ENCODE measurements at regions not wholly inside any gene's neighbourhood (a gene's known extent, or its start where the extent isn't known, plus 50 kb on each side); places are given as distances from the start of the nearest gene placed in this dataset.
"Not testable (repeated sequence)": the region's sequence is repeated elsewhere in the genome, so short reads cannot be mapped to it uniquely, and the experiment has no call there.

DNA sequence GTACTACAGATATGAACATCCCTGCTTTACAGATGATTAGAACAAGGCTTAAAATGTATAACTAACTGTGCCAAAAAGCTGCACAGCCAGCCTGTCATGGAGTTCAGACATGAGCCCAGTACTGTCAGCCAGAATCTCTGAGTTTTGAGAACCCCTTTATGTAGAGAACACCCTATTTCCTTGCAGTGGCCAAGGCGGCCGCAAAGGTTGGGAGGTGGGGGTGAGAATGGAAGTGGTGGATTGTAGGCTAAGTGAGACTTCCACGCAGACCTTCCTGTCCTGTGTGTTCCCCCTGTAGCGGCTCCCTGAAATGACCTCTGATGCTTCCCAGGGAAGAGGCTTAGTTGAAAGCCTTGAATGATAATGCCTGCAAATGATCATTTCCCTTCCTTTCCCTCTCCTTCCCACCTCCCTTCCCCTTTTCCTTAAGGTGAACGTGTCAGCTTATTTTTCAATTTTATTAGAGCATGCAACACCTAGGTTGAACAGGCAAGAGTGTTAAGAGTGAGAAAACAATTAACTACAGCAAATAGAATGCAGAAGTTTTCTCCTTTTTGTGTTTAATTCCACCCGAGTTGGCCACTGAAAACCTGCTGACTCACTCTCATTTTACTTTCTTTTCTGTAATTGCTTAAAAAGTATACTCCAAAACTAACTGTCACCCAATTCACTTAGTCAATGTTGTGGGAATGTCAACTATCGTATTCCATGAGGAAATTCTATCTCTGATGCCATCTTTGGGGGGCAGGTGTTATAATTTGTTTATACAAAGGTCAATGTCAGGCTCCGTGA is 167.0 kb upstream of the EDNRB start:
- Mint-ChIP-seq H3K27ac (no peak overlapping the region), H3K36me3 (ENCODE audit: low read depth) (peaks cover 1% of the 10 kb centered on the region)
- intact Hi-C loops (cut with micrococcal nuclease): no loop called here

DNA sequence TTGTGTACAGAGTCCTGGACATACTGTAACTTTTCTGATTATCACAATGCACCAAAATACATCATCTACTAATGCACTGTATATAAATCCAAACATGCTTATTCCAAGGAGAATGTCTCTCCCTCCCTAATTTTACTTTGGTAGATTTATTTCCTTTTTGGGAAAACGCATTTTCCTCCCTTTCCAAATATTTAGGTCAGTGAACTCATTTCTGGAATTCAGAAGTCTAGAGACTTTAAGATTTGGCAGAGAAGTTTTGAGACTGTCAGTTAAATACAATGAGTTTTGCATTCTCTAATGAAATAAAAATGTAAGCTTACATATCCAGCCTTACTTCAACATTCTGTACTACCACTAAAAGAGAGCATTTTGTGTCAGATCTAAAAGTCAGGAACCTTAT is 165.8 kb upstream of the EDNRB start:
- CTCF ChIA-PET: interaction anchor here (0.9 kb wide), 1 partner anchor 71 kb away, joined by 4 read pairs; no protein-coding TSS in a partner anchor
- no peak overlapping the region for H3K27ac Mint-ChIP-seq
- DNase-seq: no peak
- H3K9me3 Mint-ChIP-seq: peaks cover 8% of the 10 kb centered on the region
- H3K27me3 Mint-ChIP-seq (ENCODE audit: low read depth): peaks cover 3% of the 10 kb centered on the region
- H3K4me1 Mint-ChIP-seq (ENCODE audit: low read depth): no peaks in the 10 kb centered on the region
- intact Hi-C loops (cut with micrococcal nuclease): no loop called here
- peaks cover 1% of the 10 kb centered on the region for H3K36me3 Mint-ChIP-seq (ENCODE audit: low read depth)
- no peak overlapping the region for H3K4me3 Mint-ChIP-seq

More for the DNA sequence above, 167.0 kb upstream of the EDNRB start:
- CTCF ChIA-PET: no interaction called here
- Mint-ChIP-seq H3K4me1 (ENCODE audit: low read depth) (no peaks in the 10 kb centered on the region), H3K4me3 (no peak overlapping the region), H3K27me3 (ENCODE audit: low read depth) (peaks cover 8% of the 10 kb centered on the region), H3K9me3 (peaks cover 8% of the 10 kb centered on the region)
- no peak for DNase-seq

DNA sequence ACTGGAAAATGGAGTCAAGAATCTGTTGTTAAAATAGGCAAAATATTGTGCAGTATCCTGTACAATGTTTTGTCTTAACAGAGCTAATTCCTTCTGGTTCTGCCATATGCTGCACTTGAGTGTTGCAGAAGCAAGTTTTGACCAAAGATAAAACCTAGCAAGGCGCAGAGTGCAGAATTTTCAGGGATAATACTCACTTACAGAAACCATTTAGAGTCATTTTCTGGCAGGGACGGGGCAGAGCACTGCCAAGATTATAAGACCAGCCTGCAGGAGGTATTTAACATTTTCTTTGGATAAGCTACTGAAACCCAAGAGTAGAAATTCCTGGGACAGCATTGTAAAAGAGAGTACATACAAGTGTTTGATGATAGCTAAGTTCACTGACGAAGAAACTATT is 159.5 kb upstream of the EDNRB start:
- peaks cover 1% of the 10 kb centered on the region for H3K36me3 Mint-ChIP-seq (ENCODE audit: low read depth)
- no peaks in the 10 kb centered on the region for H3K4me1 Mint-ChIP-seq (ENCODE audit: low read depth)
- CTCF ChIA-PET: no interaction called here
- no peak overlapping the region for H3K27ac Mint-ChIP-seq
- no peak for DNase-seq
- intact Hi-C loops (cut with micrococcal nuclease): no loop called here
- no peak overlapping the region for H3K4me3 Mint-ChIP-seq
- no peaks in the 10 kb centered on the region for H3K27me3 Mint-ChIP-seq (ENCODE audit: low read depth)
- H3K9me3 Mint-ChIP-seq: peaks cover 8% of the 10 kb centered on the region

DNA sequence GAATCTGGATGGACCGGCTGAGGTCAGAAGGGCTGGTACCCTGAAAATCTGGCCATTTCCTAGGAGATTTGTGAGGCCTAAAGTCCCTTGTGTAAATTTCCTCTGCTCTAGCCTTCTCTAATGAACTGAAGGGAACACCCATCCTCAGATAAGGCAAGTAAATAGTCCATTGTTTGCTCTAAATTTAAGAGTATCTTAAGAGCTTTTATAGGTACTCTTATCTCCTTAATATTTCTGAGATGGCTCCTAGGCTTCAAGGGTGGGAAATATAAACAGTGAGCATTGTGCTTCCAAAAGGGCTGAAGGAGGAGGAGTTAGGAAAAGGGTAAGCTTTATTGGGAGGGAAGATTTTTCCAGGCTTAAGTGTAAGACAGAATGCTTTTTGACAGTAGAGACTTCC is 148.7 kb upstream of the EDNRB start:
- no peak for DNase-seq
- peaks cover 2% of the 10 kb centered on the region for H3K27me3 Mint-ChIP-seq (ENCODE audit: low read depth)
- no peaks in the 10 kb centered on the region for H3K9me3 Mint-ChIP-seq
- no peak overlapping the region for H3K27ac Mint-ChIP-seq
- CTCF ChIA-PET: interaction anchor here (1.4 kb wide), 1 partner anchor 54 kb away, joined by 3 read pairs; no protein-coding TSS in a partner anchor
- H3K36me3 Mint-ChIP-seq (ENCODE audit: low read depth): no peaks in the 10 kb centered on the region
- no peaks in the 10 kb centered on the region for H3K4me1 Mint-ChIP-seq (ENCODE audit: low read depth)
- intact Hi-C loops (cut with micrococcal nuclease): no loop called here
- no peak overlapping the region for H3K4me3 Mint-ChIP-seq

DNA sequence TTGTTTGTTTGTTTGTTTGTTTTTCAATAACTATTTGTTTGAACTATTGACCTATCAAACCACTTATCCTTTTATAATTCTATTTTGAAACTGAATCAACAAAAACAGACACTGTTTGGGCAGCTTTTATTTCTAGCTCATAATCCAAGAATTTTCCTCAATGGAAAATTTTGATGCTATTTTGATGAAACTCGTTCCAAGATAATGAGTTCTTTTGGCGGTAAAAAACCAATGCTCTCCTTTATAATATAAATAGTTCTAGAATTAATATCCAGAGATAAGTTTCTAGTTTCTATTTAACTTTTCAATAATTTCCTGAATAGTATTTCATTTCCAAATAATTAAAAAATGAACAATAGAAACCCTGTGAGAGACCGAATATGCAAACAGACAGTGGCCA is 146.5 kb upstream of the EDNRB start:
- no peaks in the 10 kb centered on the region for H3K4me1 Mint-ChIP-seq (ENCODE audit: low read depth)
- no peak overlapping the region for H3K4me3 Mint-ChIP-seq
- no peak for DNase-seq
- H3K27ac Mint-ChIP-seq: no peak overlapping the region
- no peaks in the 10 kb centered on the region for H3K9me3 Mint-ChIP-seq
- peaks cover 2% of the 10 kb centered on the region for H3K27me3 Mint-ChIP-seq (ENCODE audit: low read depth)
- no peaks in the 10 kb centered on the region for H3K36me3 Mint-ChIP-seq (ENCODE audit: low read depth)
- CTCF ChIA-PET: no interaction called here
- intact Hi-C loops (cut with micrococcal nuclease): no loop called here

DNA sequence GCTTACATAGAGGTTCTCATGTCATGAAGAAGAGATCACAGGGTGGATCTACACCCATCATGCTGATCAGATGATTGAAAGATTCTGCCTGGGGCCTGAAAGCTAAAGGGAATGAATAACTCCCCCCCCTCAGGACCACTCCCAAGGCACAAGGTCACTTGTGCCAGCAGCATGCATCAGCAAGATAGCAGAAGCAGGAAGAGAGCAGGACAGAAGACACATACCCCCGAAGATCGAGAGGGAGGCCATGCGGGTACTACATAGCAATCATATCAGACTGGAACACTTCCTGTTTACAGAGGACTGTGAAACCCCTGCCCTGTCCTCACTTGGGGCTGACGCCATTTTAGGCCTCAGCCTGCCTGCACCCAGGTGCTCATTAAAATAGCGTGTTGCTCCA is 143.2 kb upstream of the EDNRB start:
- CTCF ChIA-PET: no interaction called here
- intact Hi-C loops (cut with micrococcal nuclease): no loop called here
- H3K4me3 Mint-ChIP-seq: no peak overlapping the region
- no peak for DNase-seq
- H3K27me3 Mint-ChIP-seq (ENCODE audit: low read depth): peaks cover 2% of the 10 kb centered on the region
- H3K9me3 Mint-ChIP-seq: peaks cover under 1% of the 10 kb centered on the region
- H3K4me1 Mint-ChIP-seq (ENCODE audit: low read depth): no peaks in the 10 kb centered on the region
- no peaks in the 10 kb centered on the region for H3K36me3 Mint-ChIP-seq (ENCODE audit: low read depth)
- no peak overlapping the region for H3K27ac Mint-ChIP-seq

DNA sequence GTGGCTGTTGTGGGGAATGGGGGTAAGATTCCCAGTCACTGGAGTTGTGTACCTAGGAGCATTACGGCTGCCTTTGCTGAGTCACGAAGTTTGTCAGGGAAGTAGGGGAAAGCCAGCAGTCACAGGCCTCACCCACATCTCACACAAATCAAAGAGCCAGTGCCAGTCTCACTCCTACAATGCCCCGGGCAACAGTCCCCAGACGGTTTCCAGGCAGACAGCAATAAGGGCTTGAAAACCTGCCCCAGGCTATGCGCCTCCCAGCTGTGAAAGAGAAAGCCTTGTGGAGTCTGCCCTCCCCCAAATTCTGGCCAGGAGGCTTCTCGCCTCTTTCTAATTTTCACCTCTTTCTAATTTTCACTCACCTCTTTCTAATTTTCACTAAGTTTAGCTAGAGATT is 142.3 kb upstream of the EDNRB start:
- Mint-ChIP-seq H3K27me3 (ENCODE audit: low read depth) (peaks cover 2% of the 10 kb centered on the region), H3K9me3 (peaks cover 7% of the 10 kb centered on the region), H3K4me3 (no peak overlapping the region), H3K27ac (no peak overlapping the region), H3K36me3 (ENCODE audit: low read depth) (no peaks in the 10 kb centered on the region), H3K4me1 (ENCODE audit: low read depth) (no peaks in the 10 kb centered on the region)
- DNase-seq: no peak
- CTCF ChIA-PET: no interaction called here
- intact Hi-C loops (cut with micrococcal nuclease): no loop called here

DNA sequence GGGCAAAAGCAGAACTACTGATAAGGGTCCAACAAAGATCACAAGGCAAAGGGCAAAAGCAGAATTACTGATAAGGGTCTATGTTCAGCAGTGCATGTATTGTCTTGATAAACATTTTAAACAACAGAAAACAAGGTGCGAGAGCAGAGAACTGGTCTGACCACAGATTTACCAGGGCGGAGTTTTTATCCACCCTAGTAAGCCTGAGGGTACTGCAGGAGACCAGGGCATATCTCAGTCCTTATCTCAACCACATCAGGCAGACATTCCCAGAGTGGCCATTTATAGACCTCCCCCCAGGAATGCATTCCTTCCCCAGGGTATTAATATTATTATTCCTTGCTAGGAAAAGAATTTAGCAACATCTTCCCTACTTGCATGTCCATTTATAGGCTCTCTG is 138.2 kb upstream of the EDNRB start:
- H3K4me3 Mint-ChIP-seq; CTCF ChIA-PET; H3K27me3 Mint-ChIP-seq (ENCODE audit: low read depth); H3K9me3 Mint-ChIP-seq; DNase-seq; H3K27ac Mint-ChIP-seq; H3K4me1 Mint-ChIP-seq (ENCODE audit: low read depth); H3K36me3 Mint-ChIP-seq (ENCODE audit: low read depth); intact Hi-C loops (cut with micrococcal nuclease): not testable (repeated sequence)

DNA sequence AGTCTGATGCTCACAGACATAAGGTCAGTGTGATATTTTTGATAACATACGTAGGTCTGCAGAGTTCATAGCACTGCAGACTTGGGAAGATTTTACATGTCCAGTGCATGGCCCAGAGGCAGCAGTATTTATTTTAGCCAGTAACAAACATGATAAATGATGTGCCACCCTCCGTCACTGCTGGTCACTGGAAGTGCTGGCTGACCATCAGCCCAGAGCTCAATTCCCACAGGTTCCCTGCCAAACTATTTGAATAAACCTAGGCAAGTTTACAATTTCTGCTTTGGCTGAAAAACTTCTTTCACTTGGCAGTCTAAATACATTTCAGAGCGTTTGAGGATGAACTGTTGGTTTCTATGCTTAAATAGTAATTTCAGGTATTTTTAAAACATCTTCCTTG is 135.5 kb upstream of the EDNRB start:
- Mint-ChIP-seq H3K36me3 (ENCODE audit: low read depth) (no peaks in the 10 kb centered on the region), H3K27ac (no peak overlapping the region), H3K27me3 (ENCODE audit: low read depth) (no peaks in the 10 kb centered on the region), H3K4me3 (no peak overlapping the region), H3K9me3 (peaks cover 7% of the 10 kb centered on the region), H3K4me1 (ENCODE audit: low read depth) (no peaks in the 10 kb centered on the region)
- CTCF ChIA-PET: interaction anchor here (0.7 kb wide), 1 partner anchor 67 kb away, joined by 3 read pairs; no protein-coding TSS in a partner anchor
- no peak for DNase-seq
- intact Hi-C loops (cut with micrococcal nuclease): no loop called here

DNA sequence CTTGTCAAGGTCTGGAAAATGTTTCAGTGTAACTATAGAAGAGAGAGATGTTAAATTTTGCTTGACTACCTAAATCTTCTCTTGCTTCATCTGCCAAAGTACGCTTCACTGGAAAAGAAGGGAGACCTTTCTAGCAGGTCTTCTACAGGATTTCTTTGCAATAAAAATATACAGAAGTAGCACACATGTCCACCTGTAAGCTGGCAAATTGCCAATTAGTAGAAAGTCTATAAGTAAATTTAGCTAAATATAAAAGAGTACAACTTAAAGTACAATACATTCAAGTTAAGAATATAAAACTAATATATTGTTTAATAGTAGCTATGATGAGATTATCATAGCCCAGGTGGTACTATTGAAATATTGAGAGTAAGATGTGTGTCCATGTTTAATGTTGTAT is 128.5 kb upstream of the EDNRB start:
- Mint-ChIP-seq H3K4me3 (no peak overlapping the region), H3K27ac (no peak overlapping the region), H3K9me3 (no peaks in the 10 kb centered on the region), H3K36me3 (ENCODE audit: low read depth) (no peaks in the 10 kb centered on the region), H3K27me3 (ENCODE audit: low read depth) (peaks cover 2% of the 10 kb centered on the region), H3K4me1 (ENCODE audit: low read depth) (no peaks in the 10 kb centered on the region)
- no peak for DNase-seq
- intact Hi-C loops (cut with micrococcal nuclease): no loop called here
- CTCF ChIA-PET: interaction anchor here (0.6 kb wide), 1 partner anchor 731 kb away, joined by 3 read pairs; no protein-coding TSS in a partner anchor

DNA sequence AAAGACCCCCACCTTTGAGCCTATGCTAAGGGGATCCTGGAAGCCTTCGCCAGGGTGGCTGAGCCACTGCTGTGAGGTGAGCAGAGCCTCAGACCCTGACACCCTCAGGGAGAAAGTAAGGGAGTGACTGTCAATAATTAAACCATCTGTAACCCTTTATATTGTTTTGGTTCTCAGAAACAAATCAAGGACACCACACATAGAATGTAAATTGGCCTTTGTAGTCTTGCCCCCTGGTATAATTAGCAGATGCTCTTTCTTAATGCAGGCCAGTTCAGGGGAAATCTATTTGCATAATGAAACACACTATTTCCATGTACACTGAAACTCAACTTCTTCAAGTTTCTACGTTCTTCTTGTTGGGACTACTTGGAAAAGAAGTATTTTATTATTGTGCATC is 127.7 kb upstream of the EDNRB start:
- Mint-ChIP-seq H3K27me3 (ENCODE audit: low read depth) (peaks cover 2% of the 10 kb centered on the region), H3K4me1 (ENCODE audit: low read depth) (no peaks in the 10 kb centered on the region), H3K4me3 (no peak overlapping the region), H3K27ac (no peak overlapping the region), H3K9me3 (no peaks in the 10 kb centered on the region), H3K36me3 (ENCODE audit: low read depth) (no peaks in the 10 kb centered on the region)
- CTCF ChIA-PET: no interaction called here
- no peak for DNase-seq
- intact Hi-C loops (cut with micrococcal nuclease): no loop called here

DNA sequence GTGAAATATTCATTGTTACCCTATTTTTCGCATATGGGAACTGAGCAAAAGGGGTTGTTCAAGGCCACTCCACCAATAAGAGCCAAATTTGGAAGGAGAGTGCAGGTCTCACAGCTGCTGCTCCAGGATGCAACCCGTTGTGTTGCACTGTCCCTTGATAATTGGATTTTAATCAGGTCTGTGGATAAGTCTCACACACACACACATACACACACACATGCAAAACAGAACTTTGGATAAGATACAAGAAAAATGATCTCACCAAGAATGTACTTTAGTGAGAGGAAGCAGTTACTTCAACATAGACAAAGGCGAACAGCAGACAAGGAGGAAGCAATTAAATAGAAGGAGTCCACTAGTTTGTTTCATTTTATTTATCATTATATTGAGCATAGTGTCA is 127.3 kb upstream of the EDNRB start:
- CTCF ChIA-PET: no interaction called here
- Mint-ChIP-seq H3K9me3 (no peaks in the 10 kb centered on the region), H3K27me3 (ENCODE audit: low read depth) (peaks cover 2% of the 10 kb centered on the region), H3K4me1 (ENCODE audit: low read depth) (no peaks in the 10 kb centered on the region), H3K27ac (no peak overlapping the region), H3K4me3 (no peak overlapping the region), H3K36me3 (ENCODE audit: low read depth) (no peaks in the 10 kb centered on the region)
- no peak for DNase-seq
- intact Hi-C loops (cut with micrococcal nuclease): no loop called here

DNA sequence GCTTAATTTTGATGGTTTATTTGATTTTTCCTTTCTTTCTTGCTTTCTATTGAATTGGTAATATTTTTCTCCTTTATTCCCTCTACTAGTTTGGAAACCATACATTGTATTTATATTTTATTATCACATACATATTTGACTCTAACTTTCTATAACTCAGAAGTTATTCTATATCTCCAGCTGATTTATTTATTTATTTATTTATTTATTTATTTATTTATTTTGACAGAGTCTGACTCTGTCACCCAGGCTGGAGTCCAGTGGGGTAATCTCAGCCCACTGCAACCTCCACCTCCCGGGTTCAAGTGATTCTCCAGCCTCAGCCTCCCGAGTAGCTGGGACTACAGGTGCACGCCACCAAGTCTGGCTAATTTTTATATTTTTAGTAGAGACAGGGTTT is 122.7 kb upstream of the EDNRB start:
- H3K4me1 Mint-ChIP-seq (ENCODE audit: low read depth); H3K9me3 Mint-ChIP-seq; CTCF ChIA-PET; H3K4me3 Mint-ChIP-seq; H3K27ac Mint-ChIP-seq; intact Hi-C loops (cut with micrococcal nuclease); H3K36me3 Mint-ChIP-seq (ENCODE audit: low read depth); DNase-seq; H3K27me3 Mint-ChIP-seq (ENCODE audit: low read depth): not testable (repeated sequence)

All from activated naive CD4-positive, alpha-beta T cell treated with anti-CD3 and anti-CD28 coated beads for 36 hours (primary cell).